ENCODE measurements at regions not wholly inside any gene's neighbourhood (a gene's known extent, or its start where the extent isn't known, plus 50 kb on each side); places are given as distances from the start of the nearest gene placed in this dataset.

GRCh38 chr9:23011669-23012068, 565.0 kb downstream of the DMRTA1 start:
- BruUV-seq (replicated peaks): no TSS peak
- Histone ChIP-seq H3K4me1 (ENCODE audit: insufficient read depth, low read length, poor library complexity, severe bottlenecking) (no peaks in the 10 kb centered on the region), H3K4me3 (ENCODE audit: low read depth, low read length, poor library complexity, severe bottlenecking) (no peak overlapping the region), H3K79me2 (ENCODE audit: insufficient read depth, low read depth, low read length) (no peaks in the 10 kb centered on the region), H4K20me1 (ENCODE audit: insufficient read depth, low read length) (no peaks in the 10 kb centered on the region), H3K4me2 (ENCODE audit: low read length) (no peak overlapping the region), H3K27ac (ENCODE audit: low read depth, low read length, poor library complexity, severe bottlenecking) (no peak overlapping the region), H3K9me2 (ENCODE audit: insufficient read depth, low read length) (no peaks in the 10 kb centered on the region), H2AFZ (ENCODE audit: low read length) (no peak overlapping the region), H3K36me3 (ENCODE audit: insufficient read depth, low read length) (no peaks in the 10 kb centered on the region), H3K9me3 (ENCODE audit: low read length) (no peaks in the 10 kb centered on the region)
- no peak for TF ChIP-seq EZH2phosphoT487 (IDR thresholded peaks at IDR 0.05; ENCODE audit: borderline replicate concordance, low read depth, low read length)
- TF ChIP-seq, protein P1, sequence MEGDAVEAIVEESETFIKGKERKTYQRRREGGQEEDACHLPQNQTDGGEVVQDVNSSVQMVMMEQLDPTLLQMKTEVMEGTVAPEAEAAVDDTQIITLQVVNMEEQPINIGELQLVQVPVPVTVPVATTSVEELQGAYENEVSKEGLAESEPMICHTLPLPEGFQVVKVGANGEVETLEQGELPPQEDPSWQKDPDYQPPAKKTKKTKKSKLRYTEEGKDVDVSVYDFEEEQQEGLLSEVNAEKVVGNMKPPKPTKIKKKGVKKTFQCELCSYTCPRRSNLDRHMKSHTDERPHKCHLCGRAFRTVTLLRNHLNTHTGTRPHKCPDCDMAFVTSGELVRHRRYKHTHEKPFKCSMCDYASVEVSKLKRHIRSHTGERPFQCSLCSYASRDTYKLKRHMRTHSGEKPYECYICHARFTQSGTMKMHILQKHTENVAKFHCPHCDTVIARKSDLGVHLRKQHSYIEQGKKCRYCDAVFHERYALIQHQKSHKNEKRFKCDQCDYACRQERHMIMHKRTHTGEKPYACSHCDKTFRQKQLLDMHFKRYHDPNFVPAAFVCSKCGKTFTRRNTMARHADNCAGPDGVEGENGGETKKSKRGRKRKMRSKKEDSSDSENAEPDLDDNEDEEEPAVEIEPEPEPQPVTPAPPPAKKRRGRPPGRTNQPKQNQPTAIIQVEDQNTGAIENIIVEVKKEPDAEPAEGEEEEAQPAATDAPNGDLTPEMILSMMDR (conservative IDR thresholded peaks at IDR 0.05; ENCODE audit: low read length): no peak
- ChIA-PET CTCF (ENCODE audit: unreplicated experiment) (no interaction called here), POLR2A (no interaction called here)
- intact Hi-C loops (cut with micrococcal nuclease; ENCODE audit: unreplicated experiment): no loop called here
- no peak for DNase-seq (ENCODE audit: low spot score)

- Histone ChIP-seq H3K9me2 (ENCODE audit: insufficient read depth, low read length) (no peaks in the 10 kb centered on the region), H3K4me1 (ENCODE audit: insufficient read depth, low read length, poor library complexity, severe bottlenecking) (no peaks in the 10 kb centered on the region), H3K9me3 (ENCODE audit: low read length) (no peaks in the 10 kb centered on the region), H4K20me1 (ENCODE audit: insufficient read depth, low read length) (no peaks in the 10 kb centered on the region), H3K79me2 (ENCODE audit: insufficient read depth, low read depth, low read length) (no peaks in the 10 kb centered on the region), H3K4me3 (ENCODE audit: low read depth, low read length, poor library complexity, severe bottlenecking) (no peak overlapping the region), H3K36me3 (ENCODE audit: insufficient read depth, low read length) (no peaks in the 10 kb centered on the region), H3K4me2 (ENCODE audit: low read length) (no peak overlapping the region), H2AFZ (ENCODE audit: low read length) (no peak overlapping the region), H3K27ac (ENCODE audit: low read depth, low read length, poor library complexity, severe bottlenecking) (no peak overlapping the region)
- POLR2A ChIA-PET: interaction anchor here (0.6 to 0.7 kb wide), 2 partner anchors 42 to 1813 kb away, joined by 3 to 4 read pairs; partner anchors contain the start of gene IFNA7
- no peak for DNase-seq (ENCODE audit: low spot score)
- intact Hi-C loops (cut with micrococcal nuclease; ENCODE audit: unreplicated experiment): no loop called here
- no TSS peak for BruUV-seq (replicated peaks)
- CTCF ChIA-PET (ENCODE audit: unreplicated experiment): no interaction called here
- TF ChIP-seq EZH2phosphoT487 (IDR thresholded peaks at IDR 0.05; ENCODE audit: borderline replicate concordance, low read depth, low read length): no peak
- TF ChIP-seq, protein P1 (conservative IDR thresholded peaks at IDR 0.05; ENCODE audit: low read length): no peak
These were observed 568.9 kb downstream of the DMRTA1 start for GRCh38 chr9:23015557-23015956.

GRCh38 chr9:23036416-23036815, 589.8 kb downstream of the DMRTA1 start:
- no peak overlapping the region for H3K27ac ChIP-seq (ENCODE audit: low read depth, low read length, poor library complexity, severe bottlenecking)
- no peak overlapping the region for H3K4me2 ChIP-seq (ENCODE audit: low read length)
- intact Hi-C loops (cut with micrococcal nuclease; ENCODE audit: unreplicated experiment): no loop called here
- no peaks in the 10 kb centered on the region for H3K4me1 ChIP-seq (ENCODE audit: insufficient read depth, low read length, poor library complexity, severe bottlenecking)
- H2AFZ ChIP-seq (ENCODE audit: low read length): no peak overlapping the region
- H4K20me1 ChIP-seq (ENCODE audit: insufficient read depth, low read length): no peaks in the 10 kb centered on the region; the same call in 1 of the 2 replicates
- ChIA-PET CTCF (ENCODE audit: unreplicated experiment) (no interaction called here), POLR2A (no interaction called here)
- H3K79me2 ChIP-seq (ENCODE audit: insufficient read depth, low read depth, low read length): no peaks in the 10 kb centered on the region
- no peaks in the 10 kb centered on the region for H3K9me3 ChIP-seq (ENCODE audit: low read length)
- TF ChIP-seq EZH2phosphoT487 (IDR thresholded peaks at IDR 0.05; ENCODE audit: borderline replicate concordance, low read depth, low read length): no peak
- TF ChIP-seq, protein P1 (conservative IDR thresholded peaks at IDR 0.05; ENCODE audit: low read length): no peak
- no TSS peak for BruUV-seq (replicated peaks)
- no peak overlapping the region for H3K4me3 ChIP-seq (ENCODE audit: low read depth, low read length, poor library complexity, severe bottlenecking)
- no peaks in the 10 kb centered on the region for H3K36me3 ChIP-seq (ENCODE audit: insufficient read depth, low read length)
- DNase-seq (ENCODE audit: low spot score): no peak
- H3K9me2 ChIP-seq (ENCODE audit: insufficient read depth, low read length): no peaks in the 10 kb centered on the region

All from OCI-LY7 (cell line).